Stimulated activated naive CD8-positive, alpha-beta T cell treated with anti-CD3 and anti-CD28 coated beads, Interleukin-15, amount 100 ng/mL, for 72 hours (primary cell): ENCODE measurements at regions not wholly inside any gene's neighbourhood (a gene's known extent, or its start where the extent isn't known, plus 50 kb on each side); places are given as distances from the start of the nearest gene placed in this dataset.

Experiments used
- ATAC-seq: fragments of 150-1000 bp; cut with Tn5 transposase; 2 replicates; pipeline ENCODE4 v1.10.0; 2021; ENCODE audit warnings: mild to moderate bottlenecking, moderate library complexity
- DNase-seq, 2 donors: peaks; one replicate each; pipeline ENCODE4 v3.0.0; 2021 to 2022
- H3K27ac Mint-ChIP-seq, 2 donors: one replicate each; pipeline ENCODE4 v1.8.0; 2022; ENCODE audit warnings: mild to moderate bottlenecking in 2 of 2, mixed read lengths in 2 of 2, moderate library complexity in 2 of 2
- H3K27me3 Mint-ChIP-seq: one replicate; pipeline ENCODE4 v1.8.0; 2022; ENCODE audit warnings: mixed read lengths
- H3K4me1 Mint-ChIP-seq: one replicate; pipeline ENCODE4 v1.8.0; 2022; ENCODE audit warnings: mild to moderate bottlenecking, mixed read lengths
- H3K4me3 Mint-ChIP-seq, 2 donors: one replicate each; pipeline ENCODE4 v1.8.0; 2022; ENCODE audit warnings: mild to moderate bottlenecking in 2 of 2, mixed read lengths in 2 of 2, moderate library complexity in 1 of 2
- H3K9me3 Mint-ChIP-seq, 2 donors: one replicate each; pipeline ENCODE4 v1.8.0; 2022; ENCODE audit warnings: mixed read lengths in 2 of 2

GRCh38 chr2:239605409-239605808 is 204.6 kb upstream of the HDAC4 start:
- Mint-ChIP-seq H3K9me3 (no peaks in the 10 kb centered on the region), H3K27me3 (peaks cover 48% of the 10 kb centered on the region), H3K27ac (no peak overlapping the region), H3K4me1 (no peaks in the 10 kb centered on the region), H3K4me3 (no peak overlapping the region)
- DNase-seq (no peak), ATAC-seq (no peak)

- H3K4me3 Mint-ChIP-seq: no peak overlapping the region
- no peak for DNase-seq
- H3K9me3 Mint-ChIP-seq: no peaks in the 10 kb centered on the region
- no peak overlapping the region for H3K27ac Mint-ChIP-seq
- peaks cover 48% of the 10 kb centered on the region for H3K27me3 Mint-ChIP-seq
- H3K4me1 Mint-ChIP-seq: no peaks in the 10 kb centered on the region
- no peak for ATAC-seq
Measured at GRCh38 chr2:239604861-239605260, 204.0 kb upstream of the HDAC4 start.

DNA sequence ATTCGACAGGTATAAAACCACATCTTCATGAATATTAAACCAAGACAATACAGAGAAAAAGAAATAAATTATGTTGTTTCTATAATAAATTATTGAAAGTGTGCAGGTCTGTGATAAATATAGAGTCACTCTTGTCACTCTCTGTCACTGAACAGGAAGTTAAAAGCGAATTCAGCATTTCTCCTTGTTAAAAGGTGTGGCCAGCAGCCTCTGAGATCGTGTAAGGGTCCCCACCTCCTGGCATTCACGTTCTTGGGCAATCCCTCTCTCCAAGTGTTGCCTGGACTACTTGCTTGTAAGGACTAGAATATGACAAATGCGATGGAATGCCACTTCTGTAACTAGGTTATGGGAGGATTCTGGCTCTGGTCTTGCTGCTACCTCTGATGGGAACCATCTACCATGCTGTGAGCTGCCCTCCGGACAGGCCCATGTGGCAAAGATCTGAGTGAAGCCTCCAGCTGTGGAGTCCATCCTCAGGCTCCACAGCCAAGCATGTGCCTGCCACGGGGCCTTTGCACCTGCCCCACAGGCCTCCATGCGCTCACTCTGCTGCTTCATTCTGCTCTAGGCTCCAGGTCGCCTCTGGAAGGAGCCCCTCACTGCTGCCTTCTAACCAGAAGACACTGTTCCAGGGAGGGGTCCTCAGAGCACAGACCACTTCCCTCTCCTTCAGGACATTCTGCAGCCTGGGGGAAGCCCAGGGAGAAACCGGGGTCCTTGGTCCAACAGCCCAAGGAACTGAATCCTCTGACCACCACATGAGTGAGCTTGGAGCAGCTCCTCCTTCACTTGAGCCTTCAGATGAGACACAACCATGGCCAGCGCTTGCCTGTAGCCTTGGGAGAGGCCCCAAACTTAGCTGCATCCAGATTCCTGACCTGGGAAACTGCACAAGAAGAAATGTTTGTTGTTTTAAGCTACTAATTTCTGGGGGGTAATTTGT is 202.9 kb upstream of the HDAC4 start:
- H3K27ac Mint-ChIP-seq: no peak overlapping the region
- no peaks in the 10 kb centered on the region for H3K9me3 Mint-ChIP-seq

DNA sequence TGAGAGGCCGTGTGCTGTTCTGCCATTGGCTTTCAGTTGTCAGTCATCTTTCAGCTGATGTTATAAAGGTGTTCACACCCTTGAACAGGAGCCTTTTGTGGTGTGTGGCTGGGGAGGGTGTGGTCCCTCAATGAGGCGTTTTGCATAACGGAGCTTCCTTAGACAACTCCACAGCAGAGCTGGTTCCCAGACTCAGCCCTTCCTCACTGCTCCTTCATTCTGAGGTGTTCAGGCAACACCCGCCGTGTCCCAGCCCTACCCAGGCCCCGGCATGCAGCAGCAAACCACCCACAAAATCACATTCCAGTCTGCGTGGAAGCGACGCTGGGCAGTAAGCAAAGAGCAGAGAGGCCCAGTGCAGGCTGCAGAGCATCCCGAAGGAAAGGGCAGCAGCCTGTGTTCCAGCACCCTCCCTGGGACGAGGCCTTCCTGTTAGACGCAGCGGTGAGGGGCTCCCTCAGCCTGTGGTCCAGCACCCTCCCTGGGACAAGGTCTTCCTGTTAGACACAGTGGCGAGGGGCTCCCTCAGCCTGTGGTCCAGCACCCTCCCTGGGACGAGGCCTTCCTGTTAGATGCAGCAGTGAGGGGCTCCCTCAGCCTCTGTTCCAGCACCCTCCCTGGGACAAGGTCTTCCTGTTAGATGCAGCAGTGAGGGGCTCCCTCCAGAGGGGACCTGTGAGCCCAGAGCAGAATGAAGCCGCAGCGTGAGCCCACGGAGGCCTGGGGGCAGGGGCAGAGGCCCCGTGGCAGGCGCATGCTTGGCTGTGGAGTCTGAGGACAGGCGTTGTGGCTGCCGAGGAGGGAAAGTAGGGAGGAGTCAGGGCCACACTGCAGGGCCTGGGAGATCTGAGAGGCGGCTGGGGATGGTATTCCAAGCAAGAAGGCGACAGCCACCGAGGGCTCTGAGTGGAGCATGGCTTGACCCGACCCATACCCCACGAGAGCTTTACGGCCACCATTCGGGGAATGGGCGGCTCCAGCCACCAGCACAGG is 201.8 kb upstream of the HDAC4 start:
- Mint-ChIP-seq H3K27ac (no peak overlapping the region), H3K4me3 (no peak overlapping the region), H3K27me3 (peaks cover 44% of the 10 kb centered on the region), H3K4me1 (no peaks in the 10 kb centered on the region), H3K9me3 (no peaks in the 10 kb centered on the region)
- ATAC-seq: no peak
- DNase-seq: no peak

More for the DNA sequence above, 202.9 kb upstream of the HDAC4 start:
- DNase-seq (no peak), ATAC-seq (no peak)
- no peak overlapping the region for H3K4me3 Mint-ChIP-seq
- H3K4me1 Mint-ChIP-seq: no peaks in the 10 kb centered on the region
- H3K27me3 Mint-ChIP-seq: peaks cover 48% of the 10 kb centered on the region

DNA sequence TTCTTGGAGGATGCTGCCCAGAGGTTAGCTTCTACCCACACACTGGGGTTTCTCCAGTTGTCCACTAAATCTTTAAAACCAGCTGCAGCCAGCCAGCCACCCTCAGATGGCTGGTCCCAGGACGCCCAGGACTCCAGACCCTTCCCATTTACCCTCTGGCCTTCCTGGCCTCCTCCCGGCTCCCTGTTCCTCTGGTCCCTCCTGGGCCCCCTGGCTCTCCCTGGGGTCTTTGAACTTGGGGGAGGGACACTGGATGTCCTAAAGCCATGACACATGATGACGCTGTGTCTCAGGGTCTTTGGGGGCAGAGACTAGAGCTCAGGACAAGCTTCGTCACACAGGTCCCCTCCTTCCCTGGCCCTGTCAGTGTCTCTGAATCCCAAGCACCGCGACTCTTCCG is 201.1 kb upstream of the HDAC4 start:
- no peak overlapping the region for H3K27ac Mint-ChIP-seq

DNA sequence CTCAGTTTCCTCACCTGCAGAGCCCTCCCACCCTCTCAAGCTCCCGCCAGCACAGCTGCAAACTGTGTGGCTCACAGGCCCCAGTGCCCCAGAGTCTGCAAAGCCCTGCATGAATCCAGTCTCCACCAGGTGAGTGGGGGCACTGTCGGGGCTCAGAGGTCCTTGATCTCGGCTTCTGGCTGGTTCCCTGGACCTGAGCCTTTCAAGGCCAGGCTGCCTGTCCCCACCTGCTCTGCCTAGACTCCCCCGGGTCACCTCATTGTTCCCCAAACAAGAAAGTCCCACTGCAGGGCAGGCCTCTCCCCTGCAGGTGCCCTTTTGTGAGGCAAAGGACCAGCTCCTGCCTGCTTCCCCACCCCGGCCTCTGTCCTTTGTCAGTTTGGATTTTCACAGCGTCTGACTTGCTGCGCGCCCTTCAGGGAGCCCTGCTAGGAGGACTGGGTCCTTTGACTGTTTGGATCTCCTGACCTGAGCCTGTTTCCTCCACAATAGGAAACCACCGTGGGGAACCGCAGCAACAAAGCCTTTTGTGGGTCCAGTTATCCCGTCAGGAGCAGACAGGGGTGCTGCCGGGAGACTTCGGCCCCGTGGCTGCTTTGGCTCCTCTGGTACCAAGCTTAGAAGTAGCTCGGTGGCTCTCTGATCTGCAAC is 200.5 kb upstream of the HDAC4 start:
- Mint-ChIP-seq H3K27ac (no peak overlapping the region), H3K9me3 (no peaks in the 10 kb centered on the region), H3K4me3 (no peak overlapping the region), H3K4me1 (no peaks in the 10 kb centered on the region), H3K27me3 (peaks cover 31% of the 10 kb centered on the region)
- ATAC-seq (no peak), DNase-seq (no peak)

More for the DNA sequence above, 201.1 kb upstream of the HDAC4 start:
- H3K4me3 Mint-ChIP-seq: no peak overlapping the region
- no peaks in the 10 kb centered on the region for H3K9me3 Mint-ChIP-seq
- ATAC-seq (no peak), DNase-seq (no peak)
- H3K27me3 Mint-ChIP-seq: peaks cover 36% of the 10 kb centered on the region
- H3K4me1 Mint-ChIP-seq: no peaks in the 10 kb centered on the region

GRCh38 chr2:239600650-239601049 is 199.8 kb upstream of the HDAC4 start:
- Mint-ChIP-seq H3K27ac (peak overlapping the region in 1 of 2 donors; percentile 91), H3K9me3 (no peaks in the 10 kb centered on the region), H3K27me3 (peaks cover 24% of the 10 kb centered on the region), H3K4me3 (no peak overlapping the region), H3K4me1 (no peaks in the 10 kb centered on the region)
- no peak for ATAC-seq
- DNase-seq: no peak

DNA sequence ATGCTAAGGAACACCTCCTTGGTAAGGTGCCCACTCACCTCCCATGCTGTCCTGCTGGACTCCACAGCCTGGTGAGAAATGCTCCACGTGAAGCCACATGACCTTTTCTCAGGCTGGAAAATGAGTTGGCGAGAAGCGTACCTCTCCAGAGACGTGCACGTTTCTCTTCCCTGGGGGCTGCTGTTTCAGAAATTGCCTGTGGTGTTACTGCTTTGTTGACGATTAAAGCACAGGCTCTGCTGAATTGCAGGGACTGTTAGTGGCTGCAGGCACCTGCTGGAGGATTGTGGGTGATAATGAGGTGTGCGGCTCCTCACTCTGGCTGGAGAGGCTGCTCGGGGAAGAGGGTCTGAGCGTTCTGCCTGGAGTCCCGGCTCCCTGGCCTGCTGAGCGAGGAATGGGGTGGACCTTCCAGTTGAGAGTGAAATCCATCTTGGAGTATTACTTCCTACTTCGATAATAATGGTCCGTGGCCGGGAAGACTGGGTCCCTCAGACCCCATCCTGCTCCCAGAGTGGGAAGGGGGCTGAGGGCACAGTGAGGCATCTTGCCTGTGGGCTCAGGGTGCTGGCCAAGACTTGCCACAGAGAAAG is 199.3 kb upstream of the HDAC4 start:
- H3K9me3 Mint-ChIP-seq: no peaks in the 10 kb centered on the region
- peaks cover 23% of the 10 kb centered on the region for H3K27me3 Mint-ChIP-seq
- H3K4me3 Mint-ChIP-seq: no peak overlapping the region
- H3K4me1 Mint-ChIP-seq: no peaks in the 10 kb centered on the region
- ATAC-seq (no peak), DNase-seq (no peak)
- peak overlapping the region in 1 of 2 donors; percentile 91 for H3K27ac Mint-ChIP-seq

GRCh38 chr2:239599299-239599698 is 198.5 kb upstream of the HDAC4 start:
- no peaks in the 10 kb centered on the region for H3K4me1 Mint-ChIP-seq
- peaks cover 22% of the 10 kb centered on the region for H3K27me3 Mint-ChIP-seq
- H3K27ac Mint-ChIP-seq: no peak overlapping the region
- no peak for DNase-seq
- no peak for ATAC-seq
- no peaks in the 10 kb centered on the region for H3K9me3 Mint-ChIP-seq
- H3K4me3 Mint-ChIP-seq: no peak overlapping the region

DNA sequence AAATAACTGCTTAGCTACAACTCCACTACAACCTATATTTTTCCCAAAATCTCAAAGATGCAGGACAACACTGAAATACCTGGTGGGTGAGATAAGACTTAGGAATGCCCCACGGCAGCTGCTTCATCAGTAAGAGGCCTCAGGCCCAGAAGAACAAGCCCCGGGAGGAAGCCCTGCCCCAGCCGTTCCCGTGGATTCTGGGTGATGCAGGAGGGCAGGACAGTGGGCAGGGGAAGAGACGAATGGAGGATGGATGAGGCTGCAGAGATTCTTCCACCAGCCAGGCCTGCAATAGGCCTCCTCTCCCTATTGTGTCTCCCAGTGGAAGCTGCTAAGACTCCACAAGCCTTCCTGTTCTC is 197.9 kb upstream of the HDAC4 start:
- DNase-seq: no peak
- no peak for ATAC-seq
- Mint-ChIP-seq H3K27me3 (peaks cover 17% of the 10 kb centered on the region), H3K9me3 (no peaks in the 10 kb centered on the region), H3K4me3 (no peak overlapping the region), H3K27ac (no peak overlapping the region), H3K4me1 (no peaks in the 10 kb centered on the region)

- H3K9me3 Mint-ChIP-seq: no peaks in the 10 kb centered on the region
- no peak overlapping the region for H3K4me3 Mint-ChIP-seq
- peaks cover 15% of the 10 kb centered on the region for H3K27me3 Mint-ChIP-seq
- H3K4me1 Mint-ChIP-seq: no peaks in the 10 kb centered on the region
- H3K27ac Mint-ChIP-seq: peak overlapping the region in 1 of 2 donors; percentile 40
- peak in 1 of 2 donors; percentile 27 for DNase-seq
- ATAC-seq: peak; percentile 67
Measured at GRCh38 chr2:239598011-239598731, 197.4 kb upstream of the HDAC4 start.

- H3K4me3 Mint-ChIP-seq: no peak overlapping the region
- no peaks in the 10 kb centered on the region for H3K4me1 Mint-ChIP-seq
- peaks cover 5 to 7% of the 10 kb centered on the region in 2 donors for H3K9me3 Mint-ChIP-seq
- peaks cover 7% of the 10 kb centered on the region for H3K27me3 Mint-ChIP-seq
- ATAC-seq: no peak
- peak overlapping the region in 1 of 2 donors; percentile 24 for H3K27ac Mint-ChIP-seq
- DNase-seq: no peak
Measured at GRCh38 chr2:239597216-239597615, 196.4 kb upstream of the HDAC4 start.

DNA sequence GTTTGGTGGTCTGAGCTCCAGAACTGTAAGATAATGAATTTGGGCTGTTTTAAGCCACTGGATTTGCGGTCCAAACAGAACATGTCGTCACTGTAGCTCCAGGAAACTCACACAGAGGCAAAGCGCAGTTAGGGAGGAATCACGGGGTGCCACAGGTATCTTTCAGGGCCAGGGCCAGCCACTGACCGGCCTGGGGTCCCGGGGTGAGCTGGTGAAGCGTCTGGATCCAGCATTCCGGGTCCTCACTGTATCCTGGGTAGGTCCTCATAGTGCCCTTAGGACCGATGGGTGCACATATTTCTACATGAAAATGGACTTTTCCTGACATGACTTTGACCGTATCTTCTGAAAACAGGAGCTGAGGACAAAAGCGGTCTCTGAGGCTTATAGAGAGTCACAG is 196.0 kb upstream of the HDAC4 start:
- H3K4me1 Mint-ChIP-seq: no peaks in the 10 kb centered on the region
- peaks cover 7% of the 10 kb centered on the region for H3K27me3 Mint-ChIP-seq
- H3K9me3 Mint-ChIP-seq: peaks cover 10 to 11% of the 10 kb centered on the region in 2 donors
- ATAC-seq (no peak), DNase-seq (no peak)
- no peak overlapping the region for H3K27ac Mint-ChIP-seq
- H3K4me3 Mint-ChIP-seq: no peak overlapping the region

DNA sequence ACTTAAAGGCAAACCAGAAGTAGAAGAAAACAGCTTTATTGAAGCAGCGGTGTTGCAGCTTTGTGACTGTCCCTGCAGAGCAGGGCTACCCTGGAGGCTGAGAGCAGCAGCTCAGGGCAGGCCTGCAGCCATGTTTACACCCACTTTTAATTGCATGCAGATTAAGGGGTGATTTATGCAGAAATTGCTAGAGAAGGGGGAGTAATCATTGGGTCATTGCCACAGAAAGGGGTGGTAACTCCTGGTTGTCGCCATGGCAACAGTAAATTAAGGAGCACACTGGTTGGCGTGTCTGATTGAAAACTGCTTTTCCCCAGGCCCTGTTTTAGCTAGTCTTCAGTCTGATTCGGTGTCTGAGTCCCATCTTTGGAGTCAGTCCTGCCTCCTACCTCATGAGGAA is 195.4 kb upstream of the HDAC4 start:
- DNase-seq (no peak), ATAC-seq (no peak)
- Mint-ChIP-seq H3K9me3 (peaks cover 11 to 16% of the 10 kb centered on the region in 2 donors), H3K27ac (no peak overlapping the region), H3K27me3 (peaks cover 1% of the 10 kb centered on the region), H3K4me3 (no peak overlapping the region), H3K4me1 (no peaks in the 10 kb centered on the region)
